ENCODE measurements at regions not wholly inside any gene's neighbourhood (a gene's known extent, or its start where the extent isn't known, plus 50 kb on each side); places are given as distances from the start of the nearest gene placed in this dataset.

- BruUV-seq (replicated peaks): no TSS peak
- POLR2A ChIA-PET (ENCODE audit: unreplicated experiment): no interaction called here
- H3K14ac ChIP-seq (replicated peaks; ENCODE audit: low read depth, low read length): no peak overlapping the region
These were observed 396.6 kb downstream of the SNAPC1 start for GRCh38 chr14:62158779-62159178.

More at GRCh38 chr14:62158779-62159178, 396.6 kb downstream of the SNAPC1 start:
- no peak overlapping the region for H3K56ac ChIP-seq (ENCODE audit: extremely low read depth, insufficient read depth, low read length)
- no peak overlapping the region for H4K91ac ChIP-seq (ENCODE audit: insufficient read depth, low read depth, low read length)
- DNase-seq: no peak
- no peak for TF ChIP-seq POLR2A (IDR thresholded peaks at IDR 0.05; ENCODE audit: low read depth, low read length)
- TF ChIP-seq NFE2L2 (IDR thresholded peaks at IDR 0.05; ENCODE audit: low read depth, low read length): no peak
- TF ChIP-seq CEBPB (IDR thresholded peaks at IDR 0.05; ENCODE audit: low read depth, low read length): no peak
- no peak for TF ChIP-seq FOS (IDR thresholded peaks at IDR 0.05; ENCODE audit: low read depth, low read length)
- TF ChIP-seq ELK1 (IDR thresholded peaks at IDR 0.05; ENCODE audit: borderline replicate concordance, low read depth, low read length): no peak
- TF ChIP-seq MAFK (IDR thresholded peaks at IDR 0.05; ENCODE audit: low read depth, low read length): no peak
- no peak for TF ChIP-seq RAD21 (IDR thresholded peaks at IDR 0.05; ENCODE audit: low read length)
- TF ChIP-seq CHD1 (IDR thresholded peaks at IDR 0.05; ENCODE audit: low read depth, low read length): no peak
- TF ChIP-seq MAZ (IDR thresholded peaks at IDR 0.05; ENCODE audit: borderline replicate concordance, low read depth, low read length): no peak
- TF ChIP-seq USF2 (IDR thresholded peaks at IDR 0.05; ENCODE audit: low read depth, low read length): no peak
- TF ChIP-seq SMC3 (IDR thresholded peaks at IDR 0.05; ENCODE audit: low read depth, low read length): no peak
- TF ChIP-seq RFX5 (IDR thresholded peaks at IDR 0.05; ENCODE audit: low read depth, low read length): no peak
- no peaks in the 10 kb centered on the region for H3K36me3 ChIP-seq (ENCODE audit: control insufficient read depth, insufficient read depth, low read length)
- H3K4me3 ChIP-seq (ENCODE audit: insufficient read depth, low read depth, low read length): no peak overlapping the region
- no peak overlapping the region for H2BK20ac ChIP-seq (ENCODE audit: low read depth, low read length)
- ATAC-seq (ENCODE audit: low read depth): no peak
- no peak overlapping the region for H2AK5ac ChIP-seq (ENCODE audit: low read depth, low read length)
- in situ Hi-C loops (cut with MboI; ENCODE audit: low sequenced_read_pairs): loop anchor here (25.0 kb wide), 2 partner anchors 1404 to 1629 kb away; no protein-coding TSS in a partner anchor
- H3K27me3 ChIP-seq (ENCODE audit: control insufficient read depth, insufficient read depth, low read length): peaks cover 11% of the 10 kb centered on the region
- no CpG with 5 or more reads among the region's 2 CpGs for WGBS, 2 experiments (ENCODE audit: extremely low coverage in 2 of 2, insufficient read length in 1 of 2)
- no peaks in the 10 kb centered on the region for H4K20me1 ChIP-seq (ENCODE audit: insufficient read depth, low read length)
- dilution Hi-C loops (cut with HindIII; ENCODE audit: low sequenced_read_pairs, unreplicated experiment): no loop called here
- no peaks in the 10 kb centered on the region for H3K9me3 ChIP-seq (ENCODE audit: control insufficient read depth, insufficient read depth, low read length)
- H2BK120ac ChIP-seq (ENCODE audit: low read depth, low read length): no peak overlapping the region
- no peak overlapping the region for H2AFZ ChIP-seq (replicated peaks; ENCODE audit: low read length, poor library complexity)
- no peak overlapping the region for H2BK15ac ChIP-seq (ENCODE audit: low read depth, low read length)
- no peak overlapping the region for H4K5ac ChIP-seq (ENCODE audit: low read depth, low read length)
- no peak overlapping the region for H3K27ac ChIP-seq (ENCODE audit: insufficient read depth, low read length)
- H3K79me1 ChIP-seq (ENCODE audit: low read depth in 1 of 2, low read length in 2 of 2): no peaks in the 10 kb centered on the region
- H3K23ac ChIP-seq (ENCODE audit: low read depth, low read length): no peak overlapping the region
- H3K9me1 ChIP-seq (ENCODE audit: insufficient read depth, low read length): no peaks in the 10 kb centered on the region
- H3K9ac ChIP-seq (ENCODE audit: low read depth, low read length): no peak overlapping the region
- H2BK5ac ChIP-seq (ENCODE audit: low read depth, low read length, poor library complexity, severe bottlenecking): no peak overlapping the region
- no peak overlapping the region for H2AK9ac ChIP-seq (replicated peaks; ENCODE audit: low read depth, low read length, poor library complexity)
- H4K8ac ChIP-seq (ENCODE audit: low read depth in 2 of 2, low read length in 2 of 2): no peak overlapping the region
- intact Hi-C loops (cut with micrococcal nuclease): no loop called here
- no peak overlapping the region for H3K18ac ChIP-seq (ENCODE audit: low read depth, low read length)
- no peaks in the 10 kb centered on the region for H3K4me1 ChIP-seq (ENCODE audit: control insufficient read depth, insufficient read depth, low read length)
- CTCF ChIA-PET: no interaction called here
- no peak overlapping the region for H3K4me2 ChIP-seq (ENCODE audit: low read depth, low read length)
- no peak overlapping the region for H3K4ac ChIP-seq (ENCODE audit: low read depth, low read length)

All from IMR-90 (cell line).